ENCODE measurements at regions not wholly inside any gene's neighbourhood (a gene's known extent, or its start where the extent isn't known, plus 50 kb on each side); places are given as distances from the start of the nearest gene placed in this dataset.

- TF ChIP-seq CTCF (IDR thresholded peaks at IDR 0.05) (no peak), POLR2A (IDR thresholded peaks at IDR 0.05) (no peak), POLR2AphosphoS5 (IDR thresholded peaks at IDR 0.05; ENCODE audit: insufficient read depth in 1 of 2, low read depth in 1 of 2) (no peak)
Observed at GRCh38 chr4:182169572-182169971, 73.6 kb upstream of the TENM3 start.

Measured in vagina (tissue), 2 donors.